ENCODE measurements at regions not wholly inside any gene's neighbourhood (a gene's known extent, or its start where the extent isn't known, plus 50 kb on each side); places are given as distances from the start of the nearest gene placed in this dataset.

DNA sequence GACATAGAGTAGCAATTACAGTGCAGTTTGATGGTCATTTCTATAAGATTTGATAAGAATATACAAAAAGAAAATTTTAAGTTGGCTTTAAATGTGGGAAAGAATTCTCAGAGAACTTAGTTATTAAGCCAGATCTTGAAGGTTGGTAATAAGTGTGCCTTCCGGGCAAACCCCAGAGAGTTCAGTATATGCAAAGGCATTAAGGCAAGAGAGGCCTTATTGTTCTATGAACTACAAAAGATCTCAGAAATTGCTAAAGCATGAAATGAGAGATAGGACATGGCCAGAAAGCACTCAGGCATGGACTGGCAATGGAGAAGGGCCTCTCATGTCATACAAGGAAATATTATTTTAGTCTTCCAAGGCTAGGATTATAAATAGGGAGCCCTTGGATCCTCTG lies 390.2 kb upstream of the C1orf87 start:
- Mint-ChIP-seq H3K27me3 (ENCODE audit: low read depth) (no peaks in the 10 kb centered on the region), H3K27ac (no peak overlapping the region), H3K4me1 (ENCODE audit: low read depth) (no peaks in the 10 kb centered on the region), H3K9me3 (peaks cover 9% of the 10 kb centered on the region), H3K4me3 (no peak overlapping the region), H3K36me3 (ENCODE audit: low read depth) (no peaks in the 10 kb centered on the region)

DNA sequence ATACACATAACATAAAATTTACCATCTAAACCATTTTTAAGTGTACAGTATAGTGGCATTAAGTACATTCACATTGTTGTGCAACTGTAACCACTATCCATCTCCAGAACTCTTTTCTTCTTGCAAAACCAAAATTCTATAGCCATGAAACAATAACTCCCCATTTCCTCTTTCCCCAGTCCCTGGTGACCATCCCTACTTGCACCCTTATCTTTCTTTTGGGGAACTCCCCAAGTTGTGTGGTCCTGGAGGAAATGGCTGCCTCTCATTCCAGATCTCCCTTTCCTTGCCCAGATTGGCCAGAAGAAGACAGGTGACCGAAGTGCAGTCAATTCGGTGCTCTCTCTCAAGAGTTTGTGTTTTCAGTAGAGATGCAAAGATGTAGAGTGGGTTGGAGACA lies 389.6 kb upstream of the C1orf87 start:
- Mint-ChIP-seq H3K27me3 (ENCODE audit: low read depth) (no peaks in the 10 kb centered on the region), H3K27ac (no peak overlapping the region), H3K36me3 (ENCODE audit: low read depth) (no peaks in the 10 kb centered on the region), H3K9me3 (peaks cover 12% of the 10 kb centered on the region), H3K4me3 (no peak overlapping the region), H3K4me1 (ENCODE audit: low read depth) (no peaks in the 10 kb centered on the region)

DNA sequence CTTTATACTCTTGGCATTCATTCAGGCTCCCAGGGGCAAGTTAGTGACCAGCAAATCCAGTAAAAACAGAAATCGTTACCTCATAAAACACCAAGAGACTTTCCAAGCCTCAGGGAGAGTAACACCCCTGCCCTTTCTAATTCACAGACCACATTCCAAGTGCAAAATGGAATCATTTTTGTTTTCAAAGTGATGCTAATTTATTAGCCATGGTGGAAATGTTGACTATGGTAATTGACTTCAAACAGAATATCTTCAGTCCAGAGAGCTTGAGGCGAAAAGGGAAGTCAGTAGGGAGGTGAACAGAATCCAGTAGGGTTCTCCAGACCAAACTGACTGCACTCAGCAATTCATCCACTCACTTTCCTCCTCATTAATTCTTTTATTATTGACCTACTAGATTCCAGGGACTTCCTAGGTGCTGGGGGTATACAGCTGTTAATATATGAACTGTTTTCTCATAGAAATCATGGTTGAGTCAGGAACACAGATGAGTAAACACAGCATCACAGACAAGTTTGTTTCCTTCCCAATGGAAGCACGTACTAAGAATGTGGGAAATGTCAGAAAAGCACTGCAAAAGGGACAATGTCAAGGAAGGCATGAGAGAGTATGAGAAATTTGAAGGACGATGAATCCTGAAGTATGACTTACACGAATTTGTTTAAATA lies 388.5 kb upstream of the C1orf87 start:
- H3K4me3 Mint-ChIP-seq = no peak overlapping the region
- H3K36me3 Mint-ChIP-seq (ENCODE audit: low read depth) = no peaks in the 10 kb centered on the region
- no peaks in the 10 kb centered on the region for H3K27me3 Mint-ChIP-seq (ENCODE audit: low read depth)
- no peaks in the 10 kb centered on the region for H3K4me1 Mint-ChIP-seq (ENCODE audit: low read depth)
- H3K9me3 Mint-ChIP-seq = peaks cover 8% of the 10 kb centered on the region
- H3K27ac Mint-ChIP-seq = no peak overlapping the region

DNA sequence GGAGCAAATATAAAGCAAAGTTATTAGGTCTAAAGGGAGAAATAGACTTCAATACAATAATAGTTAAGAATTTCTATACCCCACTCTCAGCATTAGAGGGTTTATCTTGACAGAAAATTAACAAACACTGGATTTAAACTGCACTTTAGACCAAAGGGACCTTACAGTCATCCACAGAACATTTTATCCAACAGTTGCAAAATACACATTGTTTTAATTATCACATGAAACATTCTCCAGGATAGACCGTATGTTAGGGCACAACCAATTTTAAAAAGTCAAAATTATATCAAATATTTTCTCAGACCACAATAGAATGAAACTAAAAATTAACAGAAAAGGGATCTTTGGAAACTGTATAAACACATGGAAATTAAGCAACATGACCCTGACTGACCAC lies 384.5 kb upstream of the C1orf87 start:
- H3K27ac Mint-ChIP-seq = no peak overlapping the region
- H3K36me3 Mint-ChIP-seq (ENCODE audit: low read depth) = no peaks in the 10 kb centered on the region
- H3K4me1 Mint-ChIP-seq (ENCODE audit: low read depth) = no peaks in the 10 kb centered on the region
- no peak overlapping the region for H3K4me3 Mint-ChIP-seq
- H3K9me3 Mint-ChIP-seq = peaks cover 8% of the 10 kb centered on the region
- H3K27me3 Mint-ChIP-seq (ENCODE audit: low read depth) = no peaks in the 10 kb centered on the region

DNA sequence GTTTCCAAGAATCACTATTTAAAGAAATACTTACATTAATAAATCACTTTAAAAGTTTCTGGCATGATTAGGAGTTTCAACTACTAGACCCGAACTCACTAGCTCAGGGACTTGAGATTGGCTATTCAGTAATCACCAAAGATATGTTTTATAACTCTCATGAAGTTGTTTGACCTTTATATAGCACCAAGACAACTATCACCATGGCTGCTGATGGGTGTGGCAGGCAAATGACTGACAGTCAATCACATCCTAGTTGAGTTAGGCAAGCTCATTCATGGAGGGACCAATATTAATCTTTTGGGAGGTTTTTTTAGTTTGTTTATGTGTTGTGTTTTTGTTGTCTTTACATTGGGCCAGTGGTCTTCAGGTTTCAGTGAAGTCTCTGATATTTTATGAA lies 376.3 kb upstream of the C1orf87 start:
- Mint-ChIP-seq H3K36me3 (ENCODE audit: low read depth) (no peaks in the 10 kb centered on the region), H3K27me3 (ENCODE audit: low read depth) (no peaks in the 10 kb centered on the region), H3K4me1 (ENCODE audit: low read depth) (no peaks in the 10 kb centered on the region), H3K27ac (no peak overlapping the region), H3K9me3 (no peaks in the 10 kb centered on the region), H3K4me3 (no peak overlapping the region)

DNA sequence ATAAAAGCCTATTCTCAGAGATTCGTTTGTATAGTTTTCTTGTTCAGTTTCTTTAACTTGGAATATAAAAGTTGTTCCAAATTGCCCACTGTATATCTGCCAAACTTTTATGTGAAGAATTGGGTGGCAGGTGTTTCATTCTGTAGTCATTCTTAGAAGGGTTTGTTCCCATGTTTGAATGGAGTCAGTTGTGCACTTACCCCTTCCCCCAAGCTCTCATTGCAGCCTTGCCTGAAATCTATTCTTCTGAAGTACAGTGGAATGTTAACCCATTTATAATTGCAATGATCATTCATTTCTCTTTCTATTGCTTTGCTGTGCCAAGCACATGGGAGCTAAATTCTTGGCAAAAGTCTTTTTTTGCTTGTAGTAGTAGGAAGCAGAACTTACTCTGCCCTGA lies 375.3 kb upstream of the C1orf87 start:
- no peaks in the 10 kb centered on the region for H3K4me1 Mint-ChIP-seq (ENCODE audit: low read depth)
- H3K36me3 Mint-ChIP-seq (ENCODE audit: low read depth) = no peaks in the 10 kb centered on the region
- H3K4me3 Mint-ChIP-seq = no peak overlapping the region
- no peaks in the 10 kb centered on the region for H3K9me3 Mint-ChIP-seq
- no peaks in the 10 kb centered on the region for H3K27me3 Mint-ChIP-seq (ENCODE audit: low read depth)
- H3K27ac Mint-ChIP-seq = no peak overlapping the region

DNA sequence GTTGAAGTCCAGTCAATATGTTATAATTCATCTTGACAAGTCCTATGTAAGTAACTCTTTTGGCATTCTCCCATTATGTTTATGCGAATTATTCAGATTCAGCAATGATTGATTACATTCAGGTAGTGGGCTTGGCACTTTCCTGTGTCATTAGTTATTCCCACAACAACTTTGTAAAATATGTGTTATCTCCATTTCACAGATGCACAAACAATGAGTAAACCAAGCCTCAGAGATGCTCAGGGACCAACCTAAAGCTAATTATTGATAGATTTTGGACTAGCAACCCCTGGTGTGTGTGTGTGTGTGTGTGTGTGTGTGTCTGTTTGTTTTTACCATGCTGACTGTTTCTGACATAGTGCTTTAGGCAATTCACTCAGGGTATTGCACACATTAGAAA lies 371.1 kb upstream of the C1orf87 start:
- Mint-ChIP-seq H3K27ac (no peak overlapping the region), H3K27me3 (ENCODE audit: low read depth) (no peaks in the 10 kb centered on the region)

DNA sequence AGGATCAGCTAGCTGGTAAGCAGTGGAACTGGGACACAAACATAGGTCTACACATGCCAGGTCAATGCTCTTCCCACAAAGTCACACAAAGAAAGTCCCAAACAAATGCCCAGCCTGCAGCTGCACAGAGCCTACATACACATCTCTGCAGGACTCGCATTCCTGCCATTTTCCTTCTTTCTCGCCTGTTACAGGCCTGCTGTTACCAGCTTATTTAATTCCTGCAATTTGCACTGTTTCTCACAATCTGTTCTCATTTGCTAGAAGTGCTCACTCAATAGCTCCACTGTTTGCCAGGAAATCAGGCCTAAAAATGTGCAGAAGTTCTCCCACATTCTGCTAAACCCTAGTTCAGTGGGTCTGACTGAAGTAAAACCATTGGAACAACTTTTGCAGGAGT lies 362.6 kb upstream of the C1orf87 start:
- Mint-ChIP-seq H3K27me3 (ENCODE audit: low read depth) (no peaks in the 10 kb centered on the region), H3K4me3 (no peak overlapping the region), H3K36me3 (ENCODE audit: low read depth) (no peaks in the 10 kb centered on the region), H3K9me3 (peaks cover 18% of the 10 kb centered on the region), H3K4me1 (ENCODE audit: low read depth) (no peaks in the 10 kb centered on the region), H3K27ac (no peak overlapping the region)

More for the DNA sequence above, 371.1 kb upstream of the C1orf87 start:
- Mint-ChIP-seq H3K4me1 (ENCODE audit: low read depth) (no peaks in the 10 kb centered on the region), H3K36me3 (ENCODE audit: low read depth) (no peaks in the 10 kb centered on the region), H3K9me3 (no peaks in the 10 kb centered on the region), H3K4me3 (no peak overlapping the region)

DNA sequence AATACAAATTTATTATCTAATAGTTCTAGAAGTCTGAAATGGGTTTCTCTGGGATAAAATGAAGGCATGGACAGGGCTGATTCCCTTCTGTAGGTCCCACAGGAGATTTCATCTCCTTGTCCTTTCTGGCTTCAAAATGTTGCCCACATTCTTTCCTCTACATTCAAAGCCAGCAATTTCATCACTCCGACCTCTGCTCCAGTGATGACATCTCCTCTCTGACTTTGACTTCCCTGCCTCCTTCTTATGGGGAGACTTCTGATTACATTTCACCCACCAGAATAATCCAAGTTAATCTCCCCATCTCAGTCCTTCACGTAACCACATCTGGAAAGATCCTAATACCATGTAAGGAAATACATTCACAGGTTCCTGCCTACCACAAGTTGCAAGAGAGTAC lies 358.0 kb upstream of the C1orf87 start:
- no peaks in the 10 kb centered on the region for H3K27me3 Mint-ChIP-seq (ENCODE audit: low read depth)
- peaks cover 9% of the 10 kb centered on the region for H3K9me3 Mint-ChIP-seq
- no peak overlapping the region for H3K4me3 Mint-ChIP-seq
- H3K4me1 Mint-ChIP-seq (ENCODE audit: low read depth) = no peaks in the 10 kb centered on the region
- no peaks in the 10 kb centered on the region for H3K36me3 Mint-ChIP-seq (ENCODE audit: low read depth)
- no peak overlapping the region for H3K27ac Mint-ChIP-seq

DNA sequence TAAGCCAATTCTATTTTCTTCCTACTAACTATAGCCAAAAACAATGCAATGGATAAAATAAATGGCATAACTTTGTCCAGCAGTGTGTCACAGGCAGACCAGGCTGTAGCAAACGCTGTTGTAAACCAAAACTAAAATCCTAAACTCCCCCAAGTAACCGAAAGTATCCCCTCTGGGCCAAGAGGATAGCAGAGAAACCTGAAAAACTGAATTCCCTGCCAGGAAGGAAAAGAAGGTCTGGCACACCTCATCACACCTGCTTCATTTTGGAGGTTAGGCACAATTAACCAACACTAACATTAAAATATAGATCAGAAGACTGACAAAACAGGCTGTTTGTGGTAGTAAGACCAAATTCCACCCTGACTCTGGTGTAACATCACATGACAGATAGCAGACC lies 356.8 kb upstream of the C1orf87 start:
- Mint-ChIP-seq H3K36me3 (ENCODE audit: low read depth) (no peaks in the 10 kb centered on the region), H3K27ac (no peak overlapping the region), H3K27me3 (ENCODE audit: low read depth) (no peaks in the 10 kb centered on the region), H3K9me3 (peaks cover 9% of the 10 kb centered on the region), H3K4me1 (ENCODE audit: low read depth) (no peaks in the 10 kb centered on the region), H3K4me3 (no peak overlapping the region)

DNA sequence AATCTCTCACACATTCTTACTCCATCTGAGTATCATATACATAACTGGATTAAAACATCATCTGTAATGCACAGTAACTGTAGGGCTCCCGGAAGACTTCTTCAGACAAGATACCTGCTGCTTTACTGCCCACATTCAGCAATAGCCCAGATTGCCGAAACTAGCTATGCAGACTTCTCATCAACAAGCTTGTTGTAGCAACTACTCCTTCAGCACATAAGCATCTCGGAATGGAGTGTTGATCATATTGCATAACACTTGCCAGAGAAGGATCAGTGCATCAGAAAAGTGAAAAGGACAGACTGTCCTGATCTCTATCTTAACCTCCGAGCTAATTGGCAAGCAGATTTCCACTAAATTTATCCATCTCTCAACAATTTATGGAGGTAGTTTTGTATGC lies 354.6 kb upstream of the C1orf87 start:
- Mint-ChIP-seq H3K4me3 (no peak overlapping the region), H3K27ac (no peak overlapping the region), H3K4me1 (ENCODE audit: low read depth) (no peaks in the 10 kb centered on the region), H3K9me3 (no peaks in the 10 kb centered on the region), H3K27me3 (ENCODE audit: low read depth) (no peaks in the 10 kb centered on the region), H3K36me3 (ENCODE audit: low read depth) (no peaks in the 10 kb centered on the region)

DNA sequence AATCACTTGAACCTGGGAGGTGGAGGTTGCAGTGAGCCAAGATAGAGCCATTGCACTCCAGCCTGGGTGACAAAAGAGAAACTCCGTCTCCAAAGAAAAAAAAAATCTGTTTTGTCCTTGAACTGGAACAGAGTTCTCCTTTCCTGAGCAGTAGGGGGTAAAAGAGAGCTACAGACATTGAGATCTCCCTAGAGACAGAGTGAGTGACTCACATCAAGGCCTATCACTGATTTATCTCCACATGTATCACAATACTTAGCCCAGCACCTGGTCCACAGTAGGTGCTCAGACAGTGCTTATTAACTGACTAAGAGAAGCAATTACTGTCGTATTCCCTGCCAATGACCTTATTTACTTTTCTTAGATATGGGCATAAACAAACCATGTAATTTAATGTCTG lies 354.1 kb upstream of the C1orf87 start:
- H3K36me3 Mint-ChIP-seq (ENCODE audit: low read depth) = no peaks in the 10 kb centered on the region
- H3K4me3 Mint-ChIP-seq = no peak overlapping the region
- H3K27me3 Mint-ChIP-seq (ENCODE audit: low read depth) = no peaks in the 10 kb centered on the region
- no peaks in the 10 kb centered on the region for H3K9me3 Mint-ChIP-seq
- H3K4me1 Mint-ChIP-seq (ENCODE audit: low read depth) = no peaks in the 10 kb centered on the region
- H3K27ac Mint-ChIP-seq = no peak overlapping the region

DNA sequence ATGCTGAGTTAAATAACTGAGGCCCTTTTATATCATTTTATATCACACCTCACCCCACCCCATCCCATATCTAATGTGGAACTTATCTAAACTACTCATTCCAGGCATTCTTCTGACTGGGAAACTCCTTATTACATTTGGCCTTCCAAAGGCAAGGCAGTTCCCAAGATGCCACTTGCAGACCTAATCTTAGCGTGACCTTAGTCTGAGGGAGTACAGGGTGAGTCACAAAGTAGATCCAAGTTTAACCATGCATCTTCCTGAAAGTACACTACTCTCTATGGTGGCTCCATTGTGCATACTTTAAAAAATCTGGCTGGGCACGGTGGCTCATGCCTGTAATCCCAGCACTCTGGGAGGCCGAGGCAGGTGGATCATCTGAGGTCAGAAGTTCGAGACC lies 353.6 kb upstream of the C1orf87 start:
- Mint-ChIP-seq H3K4me3 (no peak overlapping the region), H3K9me3 (no peaks in the 10 kb centered on the region), H3K4me1 (ENCODE audit: low read depth) (no peaks in the 10 kb centered on the region), H3K27me3 (ENCODE audit: low read depth) (no peaks in the 10 kb centered on the region), H3K36me3 (ENCODE audit: low read depth) (no peaks in the 10 kb centered on the region), H3K27ac (no peak overlapping the region)

DNA sequence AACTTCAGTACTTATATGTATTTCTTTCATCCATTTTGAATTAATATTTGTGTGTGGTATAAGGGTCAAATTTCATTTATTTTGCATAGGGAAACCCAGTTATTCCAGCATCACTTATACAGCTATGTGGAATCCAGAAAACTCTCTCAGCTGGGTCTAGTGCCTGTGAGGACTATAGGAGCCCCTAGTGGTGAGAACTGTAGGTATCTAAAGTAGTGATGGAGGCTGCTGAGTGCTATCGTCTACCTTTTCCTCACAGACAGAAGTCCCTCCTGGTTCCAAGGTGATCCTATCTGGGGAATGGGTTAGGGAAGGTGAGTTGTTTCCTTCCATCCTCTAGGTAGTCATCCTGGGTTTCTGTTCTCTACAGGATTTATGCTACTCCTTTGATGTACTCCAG lies 352.0 kb upstream of the C1orf87 start:
- no peak overlapping the region for H3K4me3 Mint-ChIP-seq
- no peaks in the 10 kb centered on the region for H3K9me3 Mint-ChIP-seq
- H3K27ac Mint-ChIP-seq = no peak overlapping the region
- no peaks in the 10 kb centered on the region for H3K27me3 Mint-ChIP-seq (ENCODE audit: low read depth)
- no peaks in the 10 kb centered on the region for H3K4me1 Mint-ChIP-seq (ENCODE audit: low read depth)
- H3K36me3 Mint-ChIP-seq (ENCODE audit: low read depth) = no peaks in the 10 kb centered on the region

DNA sequence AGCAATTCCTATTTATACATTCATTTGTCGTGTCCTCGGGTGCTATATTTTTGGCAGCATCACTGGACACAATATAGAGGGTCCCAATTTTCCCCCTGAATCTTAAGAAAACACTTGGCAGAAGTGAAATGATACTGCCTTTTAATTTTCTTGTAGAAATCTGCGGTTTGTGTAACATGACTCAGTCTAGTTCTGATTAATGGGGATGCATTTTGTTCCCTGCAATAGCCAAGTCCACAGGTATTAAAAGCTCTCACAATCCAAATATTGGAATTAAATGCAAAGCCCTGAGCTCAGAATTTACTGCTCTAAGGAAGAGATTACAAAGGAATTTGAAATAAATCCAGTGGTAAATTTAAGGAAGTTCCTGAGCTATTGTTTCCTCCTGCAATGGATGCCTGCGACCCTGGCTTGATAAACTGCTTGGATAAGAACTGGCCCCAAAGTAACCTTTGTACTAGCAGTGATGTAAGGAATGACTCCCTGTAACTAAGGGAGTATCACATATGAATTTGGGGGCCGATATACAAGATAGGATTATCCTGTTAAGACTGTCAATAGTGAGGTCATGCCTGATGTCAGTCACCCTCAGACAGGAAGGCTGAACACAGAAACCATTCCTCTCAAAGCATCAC lies 349.7 kb upstream of the C1orf87 start:
- H3K36me3 Mint-ChIP-seq (ENCODE audit: low read depth) = no peaks in the 10 kb centered on the region
- H3K4me3 Mint-ChIP-seq = no peak overlapping the region
- no peak overlapping the region for H3K27ac Mint-ChIP-seq
- H3K9me3 Mint-ChIP-seq = no peaks in the 10 kb centered on the region
- no peaks in the 10 kb centered on the region for H3K4me1 Mint-ChIP-seq (ENCODE audit: low read depth)
- H3K27me3 Mint-ChIP-seq (ENCODE audit: low read depth) = no peaks in the 10 kb centered on the region

DNA sequence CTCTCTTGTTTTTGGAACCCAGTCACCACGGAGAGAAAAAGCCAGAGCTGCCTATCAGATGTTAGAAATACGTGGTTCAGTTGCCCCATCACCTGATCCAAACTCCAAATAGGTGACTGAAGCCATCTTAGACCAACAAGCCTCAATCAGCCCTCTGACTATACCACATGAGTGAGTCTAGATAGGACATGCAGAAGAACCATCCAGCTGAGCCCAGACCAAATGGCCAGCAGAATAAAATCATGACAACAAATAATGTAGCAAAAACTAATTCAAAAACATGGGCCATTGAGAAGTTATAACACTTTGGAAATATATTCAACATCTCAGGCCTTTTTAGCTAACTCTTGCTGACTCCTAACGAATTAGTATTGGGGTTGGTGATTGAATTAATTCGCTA lies 348.4 kb upstream of the C1orf87 start:
- Mint-ChIP-seq H3K9me3 (no peaks in the 10 kb centered on the region), H3K4me3 (no peak overlapping the region), H3K27ac (no peak overlapping the region), H3K4me1 (ENCODE audit: low read depth) (no peaks in the 10 kb centered on the region), H3K27me3 (ENCODE audit: low read depth) (no peaks in the 10 kb centered on the region), H3K36me3 (ENCODE audit: low read depth) (no peaks in the 10 kb centered on the region)

Measured in T-helper 1 cell treated with Interleukin-12 subunit alpha and Interleukin-12 subunit beta and Interleukin-4 antibody, amounts not matched to agents 30 μg/mL and 1 μg/mL, for 36 hours (primary cell).